SH-SY5Y (cell line): ENCODE measurements at regions not wholly inside any gene's neighbourhood (a gene's known extent, or its start where the extent isn't known, plus 50 kb on each side); places are given as distances from the start of the nearest gene placed in this dataset.

Experiments used
- GATA2 ChIP-seq: IDR thresholded peaks from 2 replicates; pipeline ENCODE4 v1.6.1; 2011; ENCODE audit warnings: mild to moderate bottlenecking, low read depth, low read length
- GATA3 ChIP-seq: IDR thresholded peaks from 2 replicates; pipeline ENCODE4 v1.6.1; 2011; ENCODE audit warnings: low read depth, mild to moderate bottlenecking, low read length, moderate library complexity

GRCh38 chr5:171710451-171711024 is 75.1 kb upstream of the SMIM23 start:
- no peak for TF ChIP-seq GATA2
- no peak for TF ChIP-seq GATA3
